Common myeloid progenitor, CD34-positive (primary cell): ENCODE measurements at regions not wholly inside any gene's neighbourhood (a gene's known extent, or its start where the extent isn't known, plus 50 kb on each side); places are given as distances from the start of the nearest gene placed in this dataset.

ENCODE experiments used
- CTCF ChIA-PET: fragments of 350-600 bp; sonication (Branson Sonifier 250); formaldehyde crosslinking; loops from one replicate; lab custom pipeline; 2021; ENCODE audit warnings: antibody characterized with exemption; lab: Charles Lee
- POLR2A ChIA-PET: fragments of 350-600 bp; sonication (Branson Sonifier 250); formaldehyde crosslinking; loops from one replicate; lab custom pipeline; 2021; ENCODE audit warnings: antibody characterized with exemption; lab: Charles Lee
- DNase-seq, 3 donors: peaks; one replicate each; pipeline versions ENCODE4 v3.0.0 to v3.0.0-alpha.2; 2013
- H3K27ac ChIP-seq, 2 experiments: 1 replicate in 1 of 2; 2 replicates in 1 of 2; pipeline ENCODE4 v1.7.0; 2013; ENCODE audit warnings: inconsistent platforms in 2 of 2, low read length in 2 of 2, mild to moderate bottlenecking in 2 of 2, low read depth in 1 of 2, moderate library complexity in 1 of 2; ENCODE audit not compliant: severe bottlenecking in 2 of 2, insufficient read depth in 1 of 2, poor library complexity in 1 of 2
- H3K27me3 ChIP-seq, 5 experiments: replicated peaks in 2 of 5; 1 replicate in 3 of 5; 2 replicates in 2 of 5; pipeline versions ENCODE4 v1.6.1 to v1.7.0; 2013; ENCODE audit warnings: low read length in 4 of 5, mild to moderate bottlenecking in 2 of 5, moderate library complexity in 2 of 5, inconsistent platforms in 1 of 5; ENCODE audit not compliant: insufficient read depth in 5 of 5, control insufficient read depth in 4 of 5
- H3K36me3 ChIP-seq, 4 experiments: 1 replicate in 2 of 4; 2 replicates in 2 of 4; pipeline versions ENCODE4 v1.6.1 to v1.7.0; 2013; ENCODE audit warnings: low read length in 3 of 4, control low read depth in 1 of 4, mild to moderate bottlenecking in 1 of 4; ENCODE audit not compliant: control insufficient read depth in 4 of 4, insufficient read depth in 4 of 4
- H3K4me1 ChIP-seq, 4 experiments: 1 replicate in 3 of 4; 2 replicates in 1 of 4; pipeline versions ENCODE4 v1.6.1 to v1.7.1; 2013; ENCODE audit warnings: low read length in 3 of 4, mild to moderate bottlenecking in 3 of 4, control low read depth in 1 of 4, inconsistent platforms in 1 of 4, moderate library complexity in 1 of 4; ENCODE audit not compliant: control insufficient read depth in 4 of 4, insufficient read depth in 4 of 4; ENCODE audit errors: control extremely low read depth in 1 of 4
- H3K4me3 ChIP-seq, 7 experiments: 1 replicate in 4 of 7; 2 replicates in 3 of 7; pipeline versions ENCODE4 v1.5.1 to v1.7.0; 2013; ENCODE audit warnings: mild to moderate bottlenecking in 7 of 7, low read length in 6 of 7, moderate library complexity in 6 of 7, inconsistent platforms in 2 of 7, low read depth in 2 of 7, control low read depth in 1 of 7; ENCODE audit not compliant: insufficient read depth in 4 of 7, control insufficient read depth in 1 of 7; ENCODE audit errors: extremely low read depth in 1 of 7
- H3K9me3 ChIP-seq, 5 experiments: 1 replicate in 4 of 5; 2 replicates in 1 of 5; pipeline versions ENCODE4 v1.6.1 to v1.7.1; 2013; ENCODE audit warnings: low read length in 4 of 5, mild to moderate bottlenecking in 2 of 5, inconsistent platforms in 1 of 5, low read depth in 1 of 5, moderate library complexity in 1 of 5; ENCODE audit not compliant: control insufficient read depth in 4 of 5, insufficient read depth in 2 of 5; ENCODE audit errors: control extremely low read depth in 1 of 5
- WGBS: methylation state at CpG from one replicate; pipeline ENCODE4 v1.1.5; 2013; ENCODE audit not compliant: insufficient coverage; 5-methylcytosine and 5-hydroxymethylcytosine counted together

DNA sequence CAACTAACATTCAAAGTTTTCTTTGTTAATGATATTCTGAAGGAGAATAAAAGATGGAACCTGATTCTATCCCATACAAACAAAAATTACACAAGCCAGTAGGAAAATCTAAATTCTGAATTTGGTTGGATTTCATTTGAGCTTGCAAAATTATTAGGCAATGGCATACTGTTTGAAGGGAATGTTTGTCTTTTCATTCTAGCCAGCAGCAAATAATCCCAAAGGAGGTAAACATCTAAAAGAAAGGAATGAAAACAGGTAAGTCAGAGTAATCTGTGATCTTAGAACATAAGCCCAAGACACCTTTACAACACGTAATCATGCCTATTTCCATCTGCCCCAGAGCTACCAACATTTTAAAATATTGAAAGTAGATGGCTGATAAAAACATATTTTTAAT is 482.1 kb upstream of the CITED2 start:
- DNase-seq, result no peak
- ChIA-PET POLR2A (no interaction called here), CTCF (no interaction called here)
- Histone ChIP-seq H3K4me1 (peaks cover 0 to 3% (median 1%) of the 10 kb centered on the region in 4 experiments), H3K36me3 (no peaks in the 10 kb centered on the region), H3K27me3 (no peaks in the 10 kb centered on the region), H3K27ac (no peak overlapping the region), H3K4me3 (no peak overlapping the region), H3K9me3 (peaks cover 0 to 1% (median 0%) of the 10 kb centered on the region in 5 experiments)
- WGBS, result no CpG with 5 or more reads among the region's 1 CpG

DNA sequence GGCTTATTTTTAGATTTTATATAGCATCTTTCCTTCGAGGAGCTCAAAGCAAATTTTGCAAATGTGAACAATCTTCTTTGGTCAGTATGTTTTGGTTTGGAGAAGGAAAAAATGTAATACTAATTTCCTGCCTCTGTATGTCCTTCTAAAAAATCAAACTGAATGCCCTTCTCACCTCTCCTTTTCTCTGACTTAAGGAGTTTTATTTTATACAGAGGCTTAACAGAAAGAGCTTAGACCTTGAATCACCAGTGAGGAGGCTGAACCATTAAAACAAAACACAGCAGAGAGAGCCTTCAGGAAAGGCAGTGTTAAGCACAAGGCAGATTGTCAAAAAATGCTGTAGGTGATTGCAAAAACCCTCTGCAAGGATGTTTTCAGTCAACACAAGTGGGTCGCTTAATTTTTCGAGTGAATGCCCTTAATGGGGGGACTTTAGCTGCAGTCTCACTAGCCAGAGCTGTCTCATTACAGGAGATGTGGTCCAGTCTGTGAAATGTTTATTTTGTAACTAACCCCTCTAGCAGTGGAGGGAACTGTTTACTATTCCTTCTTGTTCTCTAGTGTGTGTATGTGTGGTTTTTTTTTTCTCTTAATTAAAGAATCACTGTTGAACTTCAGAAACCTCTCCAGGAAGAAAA is 481.3 kb upstream of the CITED2 start:
- 94% methylated on average over 2 of the region's 3 CpGs for WGBS
- H3K36me3 ChIP-seq, result no peaks in the 10 kb centered on the region
- H3K9me3 ChIP-seq, result peaks cover 0 to 6% (median 0%) of the 10 kb centered on the region in 5 experiments
- H3K27ac ChIP-seq, result no peak overlapping the region
- no peaks in the 10 kb centered on the region for H3K27me3 ChIP-seq
- no peak for DNase-seq
- peaks cover 0 to 3% (median 1%) of the 10 kb centered on the region in 4 experiments for H3K4me1 ChIP-seq
- ChIA-PET CTCF (interaction anchor here (1.5 kb wide), 1 partner anchor 9 kb away, joined by 4 read pairs; no protein-coding TSS in a partner anchor), POLR2A (no interaction called here)
- H3K4me3 ChIP-seq, result no peak overlapping the region

DNA sequence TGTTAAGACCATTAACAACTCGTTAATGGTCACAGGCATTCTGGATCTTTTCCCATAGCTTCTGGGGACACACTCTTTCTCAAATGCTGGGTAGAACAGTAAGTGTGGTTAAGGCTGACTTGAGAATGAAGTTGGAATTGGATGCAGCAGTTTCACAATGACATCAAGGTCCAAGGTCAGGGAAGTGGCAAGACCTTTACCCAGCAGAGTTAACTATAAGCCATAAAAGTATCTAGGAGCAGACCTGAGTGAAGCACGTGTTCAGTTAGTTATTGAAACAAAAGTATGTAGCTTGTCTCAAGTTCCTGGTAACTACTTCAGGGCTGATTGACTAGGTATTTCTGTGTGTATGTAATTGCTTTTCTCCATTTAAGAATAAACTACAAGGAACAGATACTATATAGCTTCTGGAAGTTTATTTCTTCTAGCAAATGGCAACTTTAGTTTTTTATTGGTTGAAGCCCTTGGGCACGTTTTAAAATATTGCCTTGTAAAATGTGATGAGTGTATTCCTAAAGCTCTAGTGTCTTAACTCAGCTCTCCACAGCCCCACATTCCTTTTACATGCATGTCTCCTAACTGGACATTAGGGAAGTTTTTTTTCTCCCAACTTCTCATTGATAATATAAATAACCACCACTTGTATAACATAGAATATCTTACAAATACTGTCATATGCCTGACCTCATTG is 479.0 kb upstream of the CITED2 start:
- H3K27ac ChIP-seq, result no peak overlapping the region
- WGBS, result 88% methylated on average over 1 of the region's 3 CpGs
- DNase-seq, result no peak
- CTCF ChIA-PET, result no interaction called here
- H3K4me3 ChIP-seq, result no peak overlapping the region
- peaks cover 0 to 3% (median 1%) of the 10 kb centered on the region in 4 experiments for H3K4me1 ChIP-seq
- POLR2A ChIA-PET, result no interaction called here
- H3K27me3 ChIP-seq, result no peaks in the 10 kb centered on the region
- peaks cover 0 to 12% (median 0%) of the 10 kb centered on the region in 5 experiments for H3K9me3 ChIP-seq
- H3K36me3 ChIP-seq, result no peaks in the 10 kb centered on the region

DNA sequence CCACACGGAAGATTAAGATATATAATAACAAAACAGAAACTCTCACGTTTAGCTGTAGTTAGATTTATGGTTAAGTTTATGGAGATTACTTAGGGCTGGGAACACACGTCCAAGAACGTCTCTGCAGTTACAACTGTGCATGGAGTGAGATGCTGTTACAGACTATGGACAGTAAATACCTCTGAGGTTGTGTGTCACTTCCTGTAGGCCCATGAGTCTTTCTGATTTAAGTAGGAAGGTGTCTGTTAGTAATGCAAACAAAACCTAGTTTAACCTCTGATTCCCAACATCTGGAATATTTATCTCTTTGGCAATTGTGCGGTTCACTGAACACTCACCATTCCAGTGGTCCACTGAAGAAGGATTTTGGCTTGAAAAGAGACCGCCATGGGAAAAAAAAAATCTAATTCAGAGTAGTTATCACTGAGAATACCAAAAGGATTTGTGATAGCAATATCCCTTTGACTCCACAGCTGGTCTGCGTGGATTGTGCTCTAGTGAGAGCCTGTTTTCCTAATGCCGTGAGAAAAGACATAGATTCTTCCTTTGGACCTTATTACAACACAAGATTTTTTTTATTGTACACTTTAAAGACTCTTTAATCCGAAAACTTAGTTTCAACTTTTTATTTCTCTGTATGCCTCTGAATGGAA is 478.2 kb upstream of the CITED2 start:
- Histone ChIP-seq H3K4me3 (no peak overlapping the region), H3K4me1 (peaks cover 0 to 3% (median 1%) of the 10 kb centered on the region in 4 experiments), H3K27ac (no peak overlapping the region), H3K36me3 (no peaks in the 10 kb centered on the region), H3K9me3 (peaks cover 0 to 12% (median 0%) of the 10 kb centered on the region in 5 experiments), H3K27me3 (no peaks in the 10 kb centered on the region)
- no peak for DNase-seq
- 100% methylated on average over 4 of the region's 9 CpGs for WGBS
- POLR2A ChIA-PET, result no interaction called here
- CTCF ChIA-PET, result no interaction called here

DNA sequence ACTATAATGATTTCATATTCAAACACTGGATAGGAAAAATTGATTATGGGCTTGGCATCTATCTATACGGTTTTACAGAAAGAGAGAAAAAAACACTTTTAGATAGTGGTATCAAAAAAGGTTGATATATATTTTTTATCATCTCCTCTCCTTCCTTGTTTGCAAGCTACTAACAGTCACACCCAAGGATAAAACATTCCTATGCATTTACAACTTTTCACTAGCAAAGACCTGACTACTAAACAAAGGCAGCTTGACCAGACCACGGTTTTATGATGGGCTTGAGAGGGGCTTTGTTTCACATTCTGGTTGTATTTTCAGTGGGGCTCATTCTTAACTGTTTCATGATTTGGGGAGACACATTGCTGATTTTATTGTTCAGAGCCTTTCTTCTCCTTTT is 477.6 kb upstream of the CITED2 start:
- no peak for DNase-seq
- peaks cover 0 to 12% (median 0%) of the 10 kb centered on the region in 5 experiments for H3K9me3 ChIP-seq
- H3K4me1 ChIP-seq, result peaks cover 0 to 4% (median 1%) of the 10 kb centered on the region in 4 experiments
- H3K27ac ChIP-seq, result no peak overlapping the region
- ChIA-PET POLR2A (no interaction called here), CTCF (interaction anchor here (1.2 kb wide), 1 partner anchor 78 kb away, joined by 4 read pairs; no protein-coding TSS in a partner anchor)
- WGBS, result 83% methylated on average over 1 of the region's 2 CpGs
- no peak overlapping the region for H3K4me3 ChIP-seq
- H3K36me3 ChIP-seq, result no peaks in the 10 kb centered on the region
- H3K27me3 ChIP-seq, result no peaks in the 10 kb centered on the region

DNA sequence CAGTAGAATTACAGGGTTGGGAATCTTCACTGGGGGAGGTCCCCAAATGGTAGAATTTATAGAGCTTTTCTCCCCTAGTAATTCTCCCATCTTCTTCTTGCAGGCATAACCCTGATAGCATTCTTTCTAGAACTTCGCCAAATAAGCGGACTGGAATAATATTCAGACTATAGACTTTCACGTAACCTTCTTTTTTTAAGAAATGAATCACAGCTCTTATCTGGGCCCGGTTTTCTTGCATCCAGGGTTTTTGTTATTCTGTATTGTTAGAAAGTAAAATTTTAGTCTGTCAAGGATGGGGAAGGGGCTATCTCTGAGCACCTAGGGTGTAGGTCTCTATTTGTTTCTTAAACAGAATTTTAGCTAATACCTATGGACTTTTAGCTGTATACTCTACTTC is 476.8 kb upstream of the CITED2 start:
- Histone ChIP-seq H3K27me3 (no peaks in the 10 kb centered on the region), H3K4me3 (no peak overlapping the region), H3K4me1 (peaks cover 6 to 13% (median 8%) of the 10 kb centered on the region in 4 experiments), H3K27ac (no peak overlapping the region), H3K9me3 (peaks cover 0 to 12% (median 0%) of the 10 kb centered on the region in 5 experiments), H3K36me3 (no peaks in the 10 kb centered on the region)
- ChIA-PET CTCF (interaction anchor here (0.9 to 1.2 kb wide), 2 partner anchors 18 to 77 kb away, joined by 3 to 4 read pairs; no protein-coding TSS in a partner anchor), POLR2A (no interaction called here)
- DNase-seq, result no peak
- WGBS, result no CpG with 5 or more reads among the region's 4 CpGs
